ENCODE measurements at regions not wholly inside any gene's neighbourhood (a gene's known extent, or its start where the extent isn't known, plus 50 kb on each side); places are given as distances from the start of the nearest gene placed in this dataset.

DNA sequence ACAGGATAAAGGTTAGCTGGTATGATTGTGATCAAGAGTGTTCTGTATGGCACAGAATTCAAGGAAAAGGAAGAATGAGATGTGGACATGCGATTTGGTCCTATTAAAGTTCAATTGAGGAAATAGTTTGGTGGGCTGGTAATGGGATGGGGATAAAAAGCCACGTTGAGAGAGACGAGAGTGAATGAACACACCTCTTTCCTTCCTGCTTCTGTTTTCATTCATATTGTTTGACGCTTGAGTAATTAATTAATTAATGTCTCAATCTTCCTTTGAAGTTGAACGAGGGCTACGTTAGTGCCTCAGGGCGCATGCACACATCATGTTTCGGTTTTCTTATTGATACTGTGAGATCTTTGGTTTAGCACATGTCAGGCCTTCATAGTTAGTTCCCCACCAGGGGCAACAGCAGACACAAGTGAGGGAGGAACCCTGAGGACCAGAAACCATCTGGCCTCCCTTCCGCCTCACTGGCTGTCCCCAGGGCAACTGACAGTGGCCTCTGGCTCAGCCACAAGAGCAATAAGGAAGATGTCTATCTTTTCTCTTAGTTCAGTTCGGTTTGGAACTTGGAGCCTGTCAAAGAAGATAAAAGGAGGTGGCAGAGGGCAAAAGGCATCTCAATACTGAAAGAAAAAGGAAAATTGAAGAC is 116.0 kb downstream of the LIPG start:
- TF ChIP-seq, protein P1, sequence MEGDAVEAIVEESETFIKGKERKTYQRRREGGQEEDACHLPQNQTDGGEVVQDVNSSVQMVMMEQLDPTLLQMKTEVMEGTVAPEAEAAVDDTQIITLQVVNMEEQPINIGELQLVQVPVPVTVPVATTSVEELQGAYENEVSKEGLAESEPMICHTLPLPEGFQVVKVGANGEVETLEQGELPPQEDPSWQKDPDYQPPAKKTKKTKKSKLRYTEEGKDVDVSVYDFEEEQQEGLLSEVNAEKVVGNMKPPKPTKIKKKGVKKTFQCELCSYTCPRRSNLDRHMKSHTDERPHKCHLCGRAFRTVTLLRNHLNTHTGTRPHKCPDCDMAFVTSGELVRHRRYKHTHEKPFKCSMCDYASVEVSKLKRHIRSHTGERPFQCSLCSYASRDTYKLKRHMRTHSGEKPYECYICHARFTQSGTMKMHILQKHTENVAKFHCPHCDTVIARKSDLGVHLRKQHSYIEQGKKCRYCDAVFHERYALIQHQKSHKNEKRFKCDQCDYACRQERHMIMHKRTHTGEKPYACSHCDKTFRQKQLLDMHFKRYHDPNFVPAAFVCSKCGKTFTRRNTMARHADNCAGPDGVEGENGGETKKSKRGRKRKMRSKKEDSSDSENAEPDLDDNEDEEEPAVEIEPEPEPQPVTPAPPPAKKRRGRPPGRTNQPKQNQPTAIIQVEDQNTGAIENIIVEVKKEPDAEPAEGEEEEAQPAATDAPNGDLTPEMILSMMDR (IDR thresholded peaks at IDR 0.05 in 8 of 11, conservative IDR thresholded peaks at IDR 0.05 in 3 of 11): no peak
- TF ChIP-seq POLR2A (IDR thresholded peaks at IDR 0.05): no peak
- TF ChIP-seq POLR2AphosphoS5 (IDR thresholded peaks at IDR 0.05): peak in 2 of 3 donors; percentile 41 to 42

Data from spleen (tissue), 7 donors.